HG02623 (cell line): ENCODE measurements at regions not wholly inside any gene's neighbourhood (a gene's known extent, or its start where the extent isn't known, plus 50 kb on each side); places are given as distances from the start of the nearest gene placed in this dataset.
A peak's percentile ranks its signal among the peaks of the same experiment; 100 is the strongest.
"Not testable (repeated sequence)": the region's sequence is repeated elsewhere in the genome, so short reads cannot be mapped to it uniquely, and the experiment has no call there.

Experiments
- ATAC-seq: cut with Tn5 transposase; IDR thresholded peaks from one replicate; pipeline ENCODE4 v1.9.1; 2021; ENCODE audit warnings: moderate library complexity; ENCODE audit not compliant: unreplicated experiment

DNA sequence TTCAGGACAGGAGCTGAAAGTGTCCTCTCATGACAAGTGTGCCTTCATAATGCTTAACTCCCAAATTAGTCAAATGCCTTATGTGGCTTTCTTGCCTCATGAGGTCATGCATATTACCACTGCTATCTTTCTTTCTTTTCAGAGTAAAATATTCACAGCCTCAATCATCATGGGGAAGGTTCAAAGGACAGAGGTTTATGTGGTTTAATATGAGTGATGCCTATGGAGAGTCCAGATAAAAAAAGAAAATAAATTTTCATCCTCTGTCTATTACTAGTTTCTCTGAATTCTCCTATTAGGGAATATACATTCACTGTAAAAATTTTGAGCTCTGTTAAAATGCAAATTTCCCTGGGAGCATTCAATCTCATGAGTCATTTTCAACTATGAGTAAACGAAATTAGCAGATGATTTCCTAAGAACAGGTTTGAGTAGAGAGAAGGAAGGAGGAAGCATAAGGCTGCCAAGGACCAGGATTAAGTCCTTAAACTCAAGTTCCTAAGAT, 396.9 kb upstream of the ADGRB3 start:
- ATAC-seq = peak; percentile 46

GRCh38 chr6:68237205-68237604, 397.9 kb upstream of the ADGRB3 start:
- no peak for ATAC-seq

- no peak for ATAC-seq
Measured at GRCh38 chr6:68235326-68235784, 399.7 kb upstream of the ADGRB3 start.

GRCh38 chr6:68233623-68234022, 401.5 kb upstream of the ADGRB3 start:
- ATAC-seq = no peak

DNA sequence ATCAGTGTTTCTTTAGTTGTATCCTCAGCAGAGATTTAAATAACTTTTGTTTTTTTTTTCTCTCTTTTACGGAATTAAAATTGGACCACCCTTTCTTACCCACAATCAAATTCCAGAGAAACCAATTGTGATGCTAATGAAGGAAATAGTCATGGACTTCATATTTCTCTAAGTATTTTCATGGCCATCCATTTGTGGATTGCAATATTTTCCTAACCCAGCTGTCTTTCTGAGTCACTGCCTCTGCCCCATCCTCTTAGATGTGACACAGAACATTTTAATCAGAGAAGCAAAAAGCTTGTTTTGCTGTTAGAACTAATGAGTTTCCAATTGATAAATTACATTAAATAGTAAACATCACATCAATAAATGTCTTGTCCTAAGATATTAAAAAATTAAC, 405.5 kb upstream of the ADGRB3 start:
- no peak for ATAC-seq

DNA sequence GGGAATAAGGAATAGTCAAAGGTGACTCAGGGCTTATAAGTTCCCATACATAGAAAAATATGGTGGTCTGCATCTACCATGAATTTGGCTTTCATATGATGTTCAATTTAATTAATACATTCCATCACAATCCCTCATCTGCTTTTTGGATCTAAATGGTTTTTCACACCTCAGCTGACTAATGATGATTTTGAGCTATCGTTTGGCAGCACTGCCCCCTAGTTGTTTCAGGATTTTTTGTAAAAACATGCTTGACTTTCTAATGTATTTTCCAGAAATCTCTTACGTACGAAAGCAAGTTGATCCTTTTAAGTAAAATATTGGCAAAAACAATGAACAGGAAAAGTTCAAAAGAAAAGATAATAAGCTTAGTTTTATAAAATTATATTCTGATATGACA, 408.6 kb upstream of the ADGRB3 start:
- ATAC-seq = no peak

DNA sequence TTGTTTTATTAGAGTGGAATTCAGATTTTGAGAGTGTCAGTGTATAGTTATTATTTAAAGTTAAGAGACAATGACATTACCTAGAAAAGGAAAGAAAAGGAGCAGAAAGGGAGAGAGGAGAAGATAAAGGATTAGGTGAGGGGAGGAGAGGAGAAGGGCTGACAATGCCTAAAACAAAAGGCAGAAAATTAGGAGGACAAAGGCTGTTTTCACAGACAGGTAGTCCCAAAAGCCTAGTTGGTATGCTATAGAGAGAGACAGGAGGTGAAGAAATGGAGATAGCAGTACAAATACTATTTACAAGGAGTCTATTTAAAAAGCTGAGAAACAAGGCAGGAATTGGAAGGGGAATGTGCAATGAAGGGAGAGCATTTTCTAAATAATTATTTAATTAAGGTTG, 409.4 kb upstream of the ADGRB3 start:
- no peak for ATAC-seq

DNA sequence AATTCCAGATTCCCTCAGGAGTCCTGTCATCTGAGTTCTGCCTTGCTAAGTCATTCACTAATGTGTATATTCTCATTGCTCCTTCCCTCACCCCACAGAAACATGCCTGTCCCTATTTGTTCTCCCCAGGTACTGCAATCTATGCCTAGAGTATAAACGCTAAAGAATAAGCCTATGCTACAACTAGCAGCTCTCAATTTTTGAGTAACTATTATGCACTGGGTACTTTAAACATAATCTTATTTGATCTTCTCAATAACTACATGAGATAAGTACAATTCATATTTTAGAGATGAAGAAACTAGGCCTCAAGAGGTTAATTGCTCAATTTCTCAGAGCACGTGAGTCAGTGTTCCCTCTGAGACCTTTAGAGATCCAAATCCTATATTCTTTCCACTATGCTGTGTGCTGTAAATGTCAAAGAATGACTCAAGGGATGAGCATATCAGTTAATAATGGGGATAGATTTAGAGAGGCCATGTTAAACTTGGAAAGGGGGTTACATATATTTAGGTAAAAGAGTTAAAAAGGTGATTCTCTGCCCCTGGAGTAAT, 423.8 kb upstream of the ADGRB3 start:
- ATAC-seq = no peak

DNA sequence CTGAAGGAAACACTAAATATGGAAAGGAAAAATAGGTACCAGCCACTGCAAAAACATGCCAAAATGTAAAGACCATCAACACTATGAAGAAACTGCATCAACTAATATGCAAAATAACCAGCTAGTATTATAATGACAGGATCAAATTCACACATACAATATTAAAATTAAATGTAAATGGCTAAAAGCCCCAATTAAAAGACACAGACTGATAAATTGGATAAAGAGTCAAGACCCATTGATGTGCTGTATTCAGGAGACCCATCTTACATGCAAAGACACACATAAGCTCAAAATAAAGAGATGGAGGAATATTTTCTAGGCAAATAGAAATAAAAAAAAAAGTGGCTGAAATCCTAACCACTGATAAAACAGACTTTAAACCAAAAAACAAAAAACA, 427.5 kb upstream of the ADGRB3 start:
- ATAC-seq = not testable (repeated sequence)

- ATAC-seq = no peak
Measured at GRCh38 chr6:68200929-68201328, 434.2 kb upstream of the ADGRB3 start.

- ATAC-seq = no peak
Measured at GRCh38 chr6:68197356-68197755, 437.7 kb upstream of the ADGRB3 start.

- no peak for ATAC-seq
Measured at GRCh38 chr6:68196645-68197044, 438.4 kb upstream of the ADGRB3 start.

- not testable (repeated sequence) for ATAC-seq
Measured at GRCh38 chr6:68195753-68196152, 439.3 kb upstream of the ADGRB3 start.

- no peak for ATAC-seq
Measured at GRCh38 chr6:68194846-68195478, 440.1 kb upstream of the ADGRB3 start.

DNA sequence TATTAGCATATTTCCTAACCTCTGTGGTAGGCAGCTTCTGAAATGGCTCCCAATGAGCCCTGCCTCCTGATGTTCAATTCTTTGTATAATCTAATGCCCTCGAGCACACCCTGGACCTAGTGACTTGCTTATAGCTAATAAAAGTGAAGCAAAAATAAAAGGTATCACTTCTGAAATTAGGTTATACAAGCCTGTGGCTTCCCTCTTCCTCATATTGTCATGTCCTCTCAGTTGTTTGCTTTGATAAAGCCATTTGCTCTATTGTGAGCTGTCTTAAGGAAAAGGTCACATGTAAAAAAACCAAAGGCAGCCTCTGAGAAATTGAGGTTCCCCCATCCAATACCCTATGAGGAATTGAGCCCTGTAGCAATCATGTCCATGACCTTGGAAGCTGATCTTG, 442.1 kb upstream of the ADGRB3 start:
- peak; percentile 60 for ATAC-seq

GRCh38 chr6:68189217-68189815, 445.8 kb upstream of the ADGRB3 start:
- ATAC-seq = no peak

GRCh38 chr6:68186870-68187269, 448.2 kb upstream of the ADGRB3 start:
- ATAC-seq = no peak

- no peak for ATAC-seq
Measured at GRCh38 chr6:68182386-68182785, 452.7 kb upstream of the ADGRB3 start.

- not testable (repeated sequence) for ATAC-seq
Measured at GRCh38 chr6:68181027-68181426, 454.1 kb upstream of the ADGRB3 start.

DNA sequence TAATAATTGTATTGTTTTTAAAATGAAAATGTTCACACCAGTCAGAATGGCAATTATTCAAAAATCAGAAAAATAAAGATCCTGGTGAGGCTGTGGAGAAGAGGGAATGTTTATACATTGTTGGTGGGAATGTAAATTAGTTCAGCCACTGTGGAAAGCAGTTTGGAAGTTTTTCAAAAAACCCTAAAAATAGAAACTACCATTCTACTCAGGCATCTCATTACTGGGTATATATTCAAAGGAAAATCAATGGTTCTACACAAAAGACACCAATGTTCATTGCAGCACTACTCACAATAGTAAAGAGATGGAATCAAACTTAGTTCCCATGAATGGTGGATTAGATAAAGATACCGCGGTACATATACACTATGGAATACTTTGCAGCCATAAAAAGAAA, 461.5 kb upstream of the ADGRB3 start:
- no peak for ATAC-seq

DNA sequence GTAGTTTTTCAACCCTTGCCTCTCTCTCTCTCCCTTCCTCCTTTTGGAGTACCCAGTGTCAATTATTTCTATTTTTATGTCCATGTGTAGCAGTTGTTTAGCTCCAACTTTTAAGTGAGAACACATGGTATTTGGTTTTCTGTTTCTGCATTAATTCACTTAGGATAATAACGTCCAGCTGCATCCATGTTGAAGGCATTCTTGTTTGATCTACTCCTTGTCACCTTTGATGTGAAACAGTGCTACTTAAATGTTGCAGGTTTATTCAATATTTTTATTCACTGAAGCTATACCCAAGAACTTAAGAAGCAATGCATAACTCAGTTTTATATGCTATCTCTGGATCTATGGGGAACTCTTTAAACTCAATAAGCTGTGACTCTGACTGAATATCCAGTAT, 465.2 kb upstream of the ADGRB3 start:
- ATAC-seq = no peak

DNA sequence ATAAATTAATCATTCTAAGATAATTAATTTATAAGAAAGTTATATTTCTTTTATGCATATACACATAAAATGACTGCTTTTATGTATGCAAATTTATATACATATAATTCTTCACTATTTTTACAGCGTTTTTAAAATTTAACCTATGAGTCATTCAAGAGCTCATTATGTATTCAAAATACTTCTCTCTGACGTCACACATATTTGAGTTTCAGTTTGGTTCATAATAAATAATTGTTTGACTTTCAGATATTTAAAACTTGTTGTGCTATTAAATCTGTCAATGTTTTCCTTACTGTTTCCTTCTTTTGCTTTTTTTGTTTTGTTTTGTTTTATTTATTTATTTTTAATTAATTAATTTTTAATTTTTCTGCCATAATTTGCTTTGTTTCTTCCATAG, 467.5 kb upstream of the ADGRB3 start:
- ATAC-seq = no peak
